Right lobe of liver (tissue), 4 donors: ENCODE measurements at regions not wholly inside any gene's neighbourhood (a gene's known extent, or its start where the extent isn't known, plus 50 kb on each side); places are given as distances from the start of the nearest gene placed in this dataset.

Experiments
- CTCF ChIP-seq, 4 donors: fragments of 200-600 bp in 3 of 4; fragments of 450-650 bp in 1 of 4; IDR thresholded peaks; one replicate each; pipeline versions ENCODE4 v1.5.1 to v1.8.0; 2016 to 2022; ENCODE audit warnings: antibody characterized with exemption in 4 of 4, mild to moderate bottlenecking in 2 of 4
- POLR2A ChIP-seq: fragments of 450-650 bp; IDR thresholded peaks from one replicate; pipeline ENCODE4 v1.6.1; 2017; ENCODE audit warnings: antibody characterized with exemption, mild to moderate bottlenecking
- donor health status: DM: no; HTN: no; CAD: no.
- donor health status: DM: no; HTN: no; CAD: no.
- donor health status: DM: no; HTN: yes; CAD: no.

DNA sequence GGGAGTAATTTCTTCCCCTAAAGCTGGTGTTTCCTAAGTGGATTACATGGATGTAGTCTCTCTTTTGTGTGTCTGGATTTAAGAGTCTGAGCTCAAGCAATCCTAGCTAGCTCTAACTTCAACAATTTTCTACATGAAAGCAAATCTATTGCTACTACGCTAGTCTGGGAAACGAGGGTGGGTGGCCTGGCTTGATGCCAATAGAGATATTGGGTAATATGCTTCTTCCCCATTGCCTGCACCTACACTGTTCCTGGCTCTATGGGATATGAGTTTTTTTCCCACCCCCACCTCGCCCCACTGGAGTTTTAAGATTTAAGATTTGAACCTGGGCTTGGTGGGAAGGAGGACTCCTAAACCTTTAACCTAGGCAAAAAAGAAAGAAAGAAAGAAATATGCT lies 158.8 kb downstream of the RBM46 start:
- TF ChIP-seq CTCF (IDR thresholded peaks at IDR 0.05): no peak
- TF ChIP-seq POLR2A: no peak
